ENCODE measurements at regions not wholly inside any gene's neighbourhood (a gene's known extent, or its start where the extent isn't known, plus 50 kb on each side); places are given as distances from the start of the nearest gene placed in this dataset.

DNA sequence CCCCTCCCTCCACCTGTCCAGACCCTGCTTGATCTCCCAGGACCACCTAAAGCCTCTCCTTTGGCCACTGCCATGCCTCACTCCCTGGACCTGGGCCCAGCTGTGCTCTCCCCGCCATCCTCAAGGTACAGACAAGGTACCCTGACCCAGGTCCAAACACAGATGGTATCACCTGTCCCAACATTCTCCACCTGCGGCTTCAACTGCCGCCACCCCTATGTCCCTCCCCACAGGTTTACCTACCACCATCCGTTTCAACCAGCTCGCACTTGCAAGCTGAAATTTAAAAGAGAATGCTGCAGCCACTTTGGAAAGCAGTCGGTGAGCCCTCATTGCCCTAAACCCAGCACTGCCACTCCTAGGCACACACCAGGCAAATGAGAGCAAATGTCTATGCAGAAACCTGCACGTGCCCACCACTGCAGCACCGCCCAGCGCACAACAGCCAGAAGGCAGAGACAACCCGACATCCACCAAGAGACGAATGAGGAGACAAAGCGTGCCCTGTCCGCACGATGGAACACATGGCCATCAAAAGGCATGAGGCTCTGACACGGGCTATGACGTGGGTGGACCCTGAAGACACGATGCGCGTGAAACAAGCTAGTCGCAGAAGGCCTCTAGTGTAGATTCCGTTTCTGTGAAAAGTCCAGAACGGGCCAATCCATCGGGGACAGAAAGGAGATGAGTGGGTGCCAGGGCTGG, 71.0 kb downstream of the RFLNA start:
- no peak for DNase-seq (ENCODE audit: low read depth)
